ENCODE measurements at regions not wholly inside any gene's neighbourhood (a gene's known extent, or its start where the extent isn't known, plus 50 kb on each side); places are given as distances from the start of the nearest gene placed in this dataset.

DNA sequence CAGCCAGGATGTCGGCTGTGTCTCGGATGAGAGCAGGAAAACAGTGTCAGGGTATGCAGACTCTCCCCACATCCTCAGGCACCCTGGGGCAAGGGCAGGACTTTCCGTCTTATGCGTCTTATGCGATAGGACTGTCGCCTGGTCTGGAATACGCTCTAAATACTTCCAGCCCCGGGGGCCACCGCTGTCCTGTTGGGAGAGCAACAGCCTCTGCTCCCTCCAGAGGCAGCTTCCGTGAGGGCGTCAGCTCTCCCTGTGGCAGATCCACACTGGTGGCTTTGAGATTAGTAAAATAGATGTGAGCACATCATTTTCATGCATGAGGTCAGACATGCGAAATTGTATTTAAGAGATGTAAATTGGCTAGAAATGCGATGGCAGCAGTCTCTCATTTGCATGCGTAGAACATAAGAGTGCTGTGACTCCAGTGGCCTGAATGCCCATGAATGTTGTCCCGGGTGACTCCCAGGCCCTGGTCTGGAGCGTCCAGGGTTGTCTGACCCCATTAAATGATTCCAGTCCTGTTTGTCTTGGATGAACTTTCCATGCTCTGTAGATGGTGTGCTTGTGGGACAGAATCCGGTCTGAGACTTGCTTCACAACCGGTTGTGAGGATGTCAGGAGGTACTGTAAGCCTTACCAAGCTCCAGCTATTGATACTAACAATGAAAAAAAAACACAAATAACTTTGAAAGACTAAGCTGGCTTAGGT, 228.2 kb downstream of the SYK start:
- TF ChIP-seq CTCF (IDR thresholded peaks at IDR 0.05; ENCODE audit: insufficient read depth, low read depth, low read length): no peak
- no peak for TF ChIP-seq EZH2 (IDR thresholded peaks at IDR 0.05; ENCODE audit: insufficient read depth, low read length)

Data from astrocyte (in vitro differentiated cells and primary cell).